HG02884 (cell line): ENCODE measurements at regions not wholly inside any gene's neighbourhood (a gene's known extent, or its start where the extent isn't known, plus 50 kb on each side); places are given as distances from the start of the nearest gene placed in this dataset.
"Not testable (repeated sequence)": the region's sequence is repeated elsewhere in the genome, so short reads cannot be mapped to it uniquely, and the experiment has no call there.

Source experiments
- ATAC-seq: cut with Tn5 transposase; IDR thresholded peaks from one replicate; pipeline ENCODE4 v1.9.1; 2021; ENCODE audit warnings: mild to moderate bottlenecking, moderate library complexity; ENCODE audit not compliant: unreplicated experiment

DNA sequence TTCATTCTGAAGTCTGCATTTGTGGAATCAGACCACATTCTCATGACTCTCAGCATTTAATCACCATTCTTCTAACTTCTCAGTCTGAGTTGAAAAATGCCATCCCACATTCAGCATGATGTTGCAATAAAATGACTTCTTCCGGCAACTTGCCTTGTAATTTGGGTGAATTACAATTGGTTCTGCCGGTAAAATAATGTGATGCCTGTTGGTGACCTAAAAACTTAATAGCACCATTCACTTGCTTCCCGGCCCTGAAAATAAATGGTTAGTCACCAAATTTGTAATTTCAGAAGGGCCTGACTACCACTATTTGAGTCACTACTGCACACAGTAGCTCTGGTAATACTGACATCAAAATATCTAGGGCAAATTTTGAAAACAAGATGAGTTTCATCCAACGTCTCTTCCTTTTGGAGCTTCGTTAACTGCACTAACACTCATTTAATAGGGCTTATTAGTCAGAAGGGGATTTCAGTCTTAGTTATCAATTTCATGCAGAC is 637.1 kb upstream of the CHAC2 start:
- ATAC-seq: peak; percentile 53

DNA sequence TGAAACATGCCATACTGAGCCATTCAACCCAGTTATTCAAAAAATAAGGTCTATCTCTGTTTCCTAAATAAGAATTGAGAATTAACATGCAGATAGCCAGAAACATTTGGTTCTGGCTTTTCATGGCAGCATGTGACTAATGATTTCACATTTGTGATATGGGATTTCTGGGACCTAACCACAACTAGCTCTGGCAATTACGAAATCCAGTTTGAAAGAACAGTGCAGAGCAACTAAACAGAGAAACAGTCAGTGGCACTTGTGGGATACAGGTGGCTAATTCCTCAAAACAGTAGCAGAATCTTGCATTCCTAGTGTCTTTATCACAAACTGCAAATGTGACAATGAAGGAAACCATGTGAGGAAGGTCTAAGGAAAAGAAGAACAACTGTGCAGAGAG is 637.8 kb upstream of the CHAC2 start:
- ATAC-seq: no peak

DNA sequence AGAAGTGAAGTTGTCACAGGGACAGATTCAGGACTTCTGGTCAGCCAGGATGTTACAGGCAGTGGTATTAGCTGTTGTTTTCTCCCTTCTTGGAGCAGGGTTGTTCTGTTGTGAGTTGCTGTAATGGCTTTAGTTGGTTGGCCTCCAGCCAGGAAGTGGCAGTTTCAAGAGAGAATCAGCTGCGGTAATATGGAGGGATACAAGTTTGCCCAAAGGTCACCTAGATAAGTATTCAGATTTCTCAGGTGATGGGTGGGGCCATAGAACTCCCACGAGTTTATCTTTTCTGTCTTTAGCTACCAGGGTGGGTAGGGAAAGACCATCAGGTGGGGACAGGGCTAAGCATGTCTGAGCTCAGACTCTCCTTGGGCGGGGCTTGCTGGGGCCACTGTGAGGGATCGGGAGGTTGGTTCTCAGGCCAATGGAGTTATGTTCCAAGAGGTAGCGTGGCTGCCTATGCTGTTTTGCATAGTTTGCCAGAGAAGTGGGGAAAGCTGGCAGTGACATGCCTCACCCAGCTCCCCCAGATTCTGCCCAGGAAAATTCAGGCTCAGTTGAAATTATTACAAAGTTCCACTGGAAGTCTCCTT is 640.4 kb upstream of the CHAC2 start:
- ATAC-seq: no peak

DNA sequence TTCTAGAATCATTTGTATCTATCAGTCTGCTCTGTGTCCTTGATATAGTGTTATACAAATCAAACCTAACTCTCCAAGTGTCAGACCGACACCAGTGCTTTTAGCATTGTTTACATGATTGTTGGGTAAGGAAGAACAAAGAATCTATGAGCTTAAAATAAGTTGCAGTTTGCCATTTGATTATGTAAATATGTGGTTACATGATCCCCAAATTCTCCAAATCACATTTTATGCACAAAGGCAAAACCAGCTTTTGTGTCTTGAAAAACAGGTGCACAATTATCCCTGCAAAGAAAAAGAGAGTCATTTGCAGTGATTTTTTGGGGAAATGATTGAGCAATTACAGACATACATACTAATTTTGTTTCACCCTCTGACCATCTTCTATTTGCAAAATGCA is 652.6 kb upstream of the CHAC2 start:
- no peak for ATAC-seq

DNA sequence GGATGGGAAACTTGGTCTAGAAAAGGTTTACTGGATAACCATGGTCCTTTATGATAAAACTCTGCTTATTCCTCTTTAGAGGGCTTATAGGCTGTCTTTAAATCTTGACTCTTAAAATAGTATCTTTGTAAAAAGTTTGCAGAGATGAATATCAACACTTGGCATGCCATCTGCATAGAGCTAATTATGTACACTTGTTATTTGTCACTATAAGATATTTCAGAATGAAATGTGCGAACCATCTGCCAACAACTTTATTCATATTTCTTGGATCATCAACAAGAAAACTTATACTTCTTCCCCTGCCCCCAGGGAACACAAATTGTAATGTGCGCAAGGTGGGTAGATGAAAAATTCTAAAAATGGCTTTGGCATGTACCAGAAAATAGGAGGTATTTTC is 653.0 kb upstream of the CHAC2 start:
- no peak for ATAC-seq

DNA sequence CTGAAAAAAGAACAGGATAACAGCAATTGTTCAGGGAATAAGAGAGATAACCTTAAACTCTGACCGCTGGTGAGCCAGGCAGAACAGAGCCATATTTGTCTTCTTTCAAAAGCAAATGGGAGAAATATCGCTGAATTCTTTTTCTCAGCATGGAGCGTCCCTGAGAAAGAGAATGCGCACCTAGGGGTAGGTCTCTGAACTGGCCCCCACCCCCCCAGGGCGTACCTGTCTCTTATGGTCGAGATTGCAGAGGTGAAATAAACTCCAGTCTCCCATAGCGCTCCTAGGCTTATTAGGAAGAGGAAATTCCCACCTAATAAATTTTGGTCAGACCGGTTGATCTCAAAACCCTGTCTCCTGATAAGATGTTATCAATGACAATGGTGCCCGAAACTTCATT is 655.2 kb upstream of the CHAC2 start:
- ATAC-seq: not testable (repeated sequence)

DNA sequence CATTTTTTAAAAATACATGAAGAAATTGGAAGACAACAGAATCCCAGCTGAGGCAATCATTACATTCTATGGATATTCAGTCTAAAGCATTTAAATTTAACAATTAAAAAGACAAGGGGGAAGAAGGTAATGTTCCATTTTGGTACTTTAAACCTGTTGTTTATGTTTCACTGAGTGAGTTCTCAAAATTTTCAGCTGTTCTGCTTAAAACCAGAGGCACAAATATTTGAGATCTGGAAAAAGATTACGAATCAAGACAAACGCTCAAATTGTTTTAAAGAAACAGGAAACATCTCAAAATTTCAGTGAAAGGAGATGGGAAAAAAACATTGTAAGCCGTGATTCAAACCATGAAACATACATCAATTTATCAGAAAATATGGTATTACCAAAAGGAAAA is 656.2 kb upstream of the CHAC2 start:
- no peak for ATAC-seq

DNA sequence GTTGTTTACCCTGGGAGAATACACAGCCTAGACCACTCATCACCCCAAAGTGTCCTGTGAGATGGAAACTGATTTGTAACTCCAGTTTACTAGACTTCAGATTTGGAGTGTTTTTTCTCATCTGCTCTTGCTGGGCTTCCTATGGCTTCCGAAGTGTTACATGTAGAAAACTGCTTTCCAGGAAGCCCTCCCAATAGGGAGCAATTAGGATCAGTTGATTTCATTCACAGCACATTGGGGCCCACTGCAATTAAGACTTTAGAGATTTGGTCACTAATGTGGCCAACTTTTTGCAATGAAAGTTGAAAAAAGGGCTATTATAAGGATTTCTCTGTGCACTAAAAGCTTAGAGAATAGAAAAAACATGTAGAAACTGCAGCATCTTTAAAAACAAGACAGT is 656.6 kb upstream of the CHAC2 start:
- no peak for ATAC-seq

DNA sequence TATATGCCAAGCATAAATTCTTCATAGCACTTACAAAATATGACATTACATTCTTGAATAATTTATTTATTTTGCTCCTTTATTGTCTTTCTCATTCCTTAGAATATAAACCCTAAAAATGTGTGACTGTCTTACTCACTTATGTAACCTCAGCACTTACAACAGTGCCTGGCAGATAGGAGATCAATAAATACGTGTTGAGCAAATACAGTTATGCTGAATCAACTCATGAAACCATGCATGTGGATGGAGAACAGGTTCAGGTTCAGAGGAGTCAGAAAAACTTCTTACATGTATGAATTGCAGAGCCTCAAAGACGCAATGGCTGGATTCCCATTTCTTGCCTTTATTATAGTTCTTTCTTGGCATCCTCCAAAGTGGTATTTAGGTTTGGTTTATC is 659.4 kb upstream of the CHAC2 start:
- ATAC-seq: no peak

DNA sequence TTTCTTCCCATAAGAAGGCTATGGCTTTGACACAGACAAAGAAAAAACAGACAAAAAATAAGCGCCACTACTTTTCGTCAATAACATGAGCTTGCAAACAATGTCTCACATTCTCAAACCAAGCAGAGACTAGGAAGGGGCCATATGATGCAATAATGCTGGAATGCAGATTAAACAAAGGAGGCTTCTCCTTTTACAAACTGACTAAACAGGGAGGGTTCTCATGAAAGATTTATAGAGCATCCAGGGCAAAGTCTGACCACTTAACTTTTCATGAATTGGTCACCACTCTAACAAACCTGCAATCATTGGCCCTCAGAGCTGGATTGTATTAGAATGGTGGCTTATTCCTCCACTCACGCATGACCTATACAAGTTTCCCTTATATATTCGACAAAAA is 663.3 kb upstream of the CHAC2 start:
- no peak for ATAC-seq

DNA sequence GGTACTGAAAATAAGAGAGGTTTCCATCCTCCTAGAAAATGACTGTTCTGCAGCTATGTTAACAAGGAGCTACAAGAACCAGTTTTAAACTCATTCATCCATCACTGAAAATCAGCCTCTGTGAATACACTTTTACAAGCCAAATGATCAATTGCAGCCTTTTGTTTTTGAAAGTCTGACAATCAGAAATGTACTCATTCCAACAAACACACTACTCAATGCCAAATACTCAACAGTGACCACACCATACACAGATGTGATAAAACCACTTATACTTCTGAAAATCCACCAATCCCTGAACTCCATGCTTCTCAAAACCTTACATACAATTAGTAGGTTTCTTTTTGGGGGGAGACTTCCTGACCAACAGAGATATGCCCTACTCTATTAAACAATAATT is 663.9 kb upstream of the CHAC2 start:
- ATAC-seq: no peak

DNA sequence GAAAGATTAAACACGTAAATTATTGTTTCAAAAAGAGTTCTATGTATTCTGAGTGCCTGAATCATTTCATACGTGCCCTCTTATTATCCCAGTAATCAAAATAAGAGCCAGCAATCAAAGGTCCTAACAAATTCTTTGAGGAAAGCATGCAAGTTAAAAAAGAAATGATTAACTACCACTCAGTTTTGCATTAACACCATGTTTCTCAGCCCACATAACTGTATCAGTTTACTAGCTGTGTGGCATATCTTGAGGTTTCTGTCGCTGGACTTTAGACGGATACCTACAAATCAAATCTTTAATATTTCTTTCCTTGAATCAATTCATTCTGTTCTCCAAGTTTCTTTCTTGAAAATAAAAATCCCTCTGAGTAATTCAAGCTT is 668.9 kb upstream of the CHAC2 start:
- ATAC-seq: no peak

DNA sequence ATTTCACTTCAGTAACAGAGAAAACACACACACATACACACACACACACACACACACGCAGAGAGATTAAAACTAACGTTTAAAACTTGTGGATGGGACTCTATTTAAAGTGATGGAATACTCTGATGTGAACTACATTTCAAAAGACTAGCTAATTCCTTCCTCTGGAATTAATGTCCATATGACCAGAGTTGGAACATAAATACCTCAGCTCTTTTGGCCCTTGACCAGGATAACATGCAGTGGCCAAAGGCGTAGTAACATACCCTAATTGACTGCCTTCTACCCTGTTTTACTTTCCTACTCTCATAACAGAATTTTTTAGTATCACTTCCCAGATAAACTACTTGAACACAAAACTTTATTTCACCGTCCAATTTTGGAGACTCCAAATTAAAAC is 671.3 kb upstream of the CHAC2 start:
- ATAC-seq: no peak

DNA sequence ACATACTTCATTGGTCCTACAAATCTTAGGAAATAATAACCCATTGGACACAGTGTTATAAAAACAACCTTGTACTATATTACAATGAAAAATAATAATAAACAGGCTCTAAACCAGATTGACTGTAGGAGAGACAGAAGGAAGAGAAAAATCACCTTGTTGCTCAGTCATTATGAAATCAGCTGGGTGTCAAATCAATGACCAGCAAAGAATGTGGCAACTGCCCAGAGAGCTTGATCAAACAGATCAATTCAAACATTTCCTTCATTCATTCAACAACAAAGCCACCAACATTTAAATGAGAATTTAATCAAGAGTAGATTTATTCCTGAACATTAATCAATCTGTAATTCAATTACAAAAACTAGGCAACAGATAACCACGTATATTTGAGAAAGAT is 671.9 kb upstream of the CHAC2 start:
- ATAC-seq: no peak

DNA sequence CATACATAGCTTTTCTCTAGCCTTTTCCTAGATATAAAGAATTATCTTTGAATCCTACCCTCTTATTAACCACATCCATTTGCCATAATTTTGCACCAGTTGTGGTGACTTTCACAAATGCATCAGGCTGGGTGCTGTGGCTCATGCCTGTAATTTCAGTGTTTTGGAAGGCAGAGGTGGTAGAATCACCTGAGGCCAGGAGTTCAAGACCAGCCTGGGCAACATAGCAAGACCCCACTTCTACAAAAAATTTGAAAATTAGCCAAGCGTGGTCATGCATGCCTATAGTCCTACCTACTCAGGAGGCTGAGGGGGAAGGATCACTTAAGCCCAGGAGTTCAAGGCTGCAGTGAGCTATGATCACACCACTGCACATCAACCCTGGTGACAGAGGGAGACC is 672.4 kb upstream of the CHAC2 start:
- ATAC-seq: no peak

DNA sequence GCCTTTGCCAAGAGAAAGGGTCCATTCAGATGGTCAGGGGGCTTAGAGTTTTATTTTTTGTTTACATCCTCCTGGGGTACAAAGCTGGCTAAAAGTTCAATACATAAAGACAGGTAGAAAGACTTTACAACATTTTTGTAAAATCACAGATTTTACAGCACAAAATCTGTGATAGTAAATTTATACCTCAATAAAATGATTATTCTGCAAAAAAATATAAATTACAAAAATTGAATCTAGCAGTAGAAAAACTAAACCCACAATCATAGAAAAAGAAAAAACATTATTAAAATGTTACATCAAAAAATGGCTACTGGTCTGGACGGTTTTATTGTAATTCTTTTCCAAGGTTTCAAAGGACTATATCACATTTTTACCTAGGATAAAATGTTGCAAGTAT is 674.2 kb upstream of the CHAC2 start:
- no peak for ATAC-seq

DNA sequence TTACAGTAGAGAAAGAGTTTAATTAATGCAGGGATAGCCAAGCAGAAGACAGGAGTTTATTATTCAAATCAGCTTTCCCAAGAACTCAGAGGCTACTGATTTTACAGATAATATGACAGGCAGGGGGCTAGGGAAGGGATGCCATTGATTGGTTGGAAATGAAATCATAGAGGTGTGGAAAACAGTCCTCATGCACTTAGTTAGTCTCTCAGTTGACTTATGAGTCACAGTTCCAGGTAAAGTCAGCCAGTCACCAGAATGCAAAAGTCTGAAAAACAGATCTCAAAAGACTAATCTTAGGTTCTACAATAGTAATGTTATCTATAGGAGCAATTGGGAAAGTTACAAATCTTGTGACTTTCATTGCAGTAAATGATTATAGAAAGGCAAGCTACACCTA is 676.4 kb upstream of the CHAC2 start:
- ATAC-seq: no peak

DNA sequence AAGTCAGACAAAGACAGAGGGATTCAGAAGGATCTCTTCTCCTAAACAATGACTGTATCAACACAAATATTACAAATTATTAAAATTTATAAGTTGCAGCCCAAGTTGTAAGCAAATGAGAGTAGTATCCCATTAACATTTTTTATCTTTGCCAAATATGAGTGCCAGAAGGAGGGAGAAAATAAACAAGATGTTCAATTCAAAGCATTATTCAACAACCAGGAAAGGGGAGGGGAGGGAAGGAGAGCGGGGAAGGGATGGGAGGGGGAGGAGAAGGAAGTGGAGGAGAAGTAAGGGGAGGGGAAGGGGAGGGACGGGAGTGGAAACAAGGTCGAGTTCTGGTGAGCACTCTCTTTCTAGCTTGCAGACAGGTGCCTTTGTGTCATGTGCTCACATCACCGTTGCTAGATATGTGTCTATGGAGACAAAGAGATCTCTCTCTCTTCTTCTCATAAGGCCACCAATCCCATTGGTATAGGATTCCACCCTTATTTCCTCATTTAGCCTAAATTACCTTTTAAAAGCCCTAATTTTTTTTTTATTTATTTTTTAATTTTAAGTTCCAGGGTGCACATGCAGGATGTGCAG is 679.6 kb upstream of the CHAC2 start:
- no peak for ATAC-seq

DNA sequence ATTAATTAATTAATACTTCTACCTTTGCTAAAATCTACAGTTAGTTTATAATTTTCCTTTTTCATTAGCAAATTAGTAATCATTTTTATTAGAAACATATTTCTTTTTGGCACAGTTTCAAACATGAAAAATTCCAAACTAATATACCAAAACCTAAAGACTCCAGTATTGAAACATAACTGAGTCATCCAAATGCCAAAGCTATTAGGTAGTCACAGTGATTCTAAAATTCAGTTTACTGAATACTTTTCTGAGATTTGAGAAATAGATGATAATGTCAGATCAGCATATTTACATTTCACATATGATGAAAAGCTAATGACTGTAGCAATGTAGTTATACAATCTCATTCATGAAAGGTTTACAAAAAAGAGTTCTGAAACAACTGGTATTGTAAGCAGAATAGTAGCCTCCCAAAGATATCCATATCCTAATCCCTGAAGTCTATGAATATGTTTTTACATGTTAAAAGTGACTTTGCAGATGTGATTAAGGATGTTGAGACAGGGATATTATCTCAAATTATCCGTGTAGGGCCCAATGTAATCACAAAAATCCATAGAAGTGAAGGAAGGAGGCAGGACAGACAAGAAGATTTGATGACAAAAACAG is 680.2 kb upstream of the CHAC2 start:
- no peak for ATAC-seq

DNA sequence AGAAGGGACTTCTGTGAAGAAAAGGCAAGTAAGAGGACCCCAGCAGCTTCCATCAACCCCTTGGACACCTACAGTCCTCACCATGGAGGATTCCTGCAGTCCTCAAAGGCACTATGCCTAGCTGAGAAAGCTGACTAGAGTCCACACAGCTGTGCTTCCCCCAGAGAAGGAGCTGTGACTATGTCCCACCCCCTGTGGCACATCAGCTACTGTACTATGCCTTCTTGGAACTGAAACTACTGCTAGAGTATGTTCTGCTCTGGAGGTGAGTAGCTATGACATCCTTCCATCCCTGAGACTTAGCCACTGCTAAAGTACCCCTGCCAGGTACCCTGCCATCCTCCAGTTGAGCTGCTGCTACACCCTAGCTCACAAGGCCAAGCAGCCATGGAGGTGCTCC is 690.2 kb upstream of the CHAC2 start:
- ATAC-seq: no peak

DNA sequence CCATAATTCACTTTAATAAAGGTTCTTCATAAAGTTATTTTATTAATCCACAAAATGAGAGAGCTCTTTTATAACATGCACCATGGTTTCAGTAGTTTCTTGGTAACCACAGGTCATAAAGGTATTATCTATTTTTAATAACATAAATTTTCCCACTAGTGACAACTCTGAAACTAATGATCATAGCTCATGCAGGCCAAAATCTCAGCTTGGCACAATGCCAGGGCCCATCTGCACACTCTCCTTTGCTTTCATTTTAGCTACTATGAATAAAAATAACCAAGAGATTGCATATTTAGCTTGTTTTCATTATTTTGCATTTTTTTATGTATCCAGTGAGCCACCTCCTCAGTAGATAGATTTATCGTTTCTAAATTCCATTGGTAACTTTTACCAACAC is 691.8 kb upstream of the CHAC2 start:
- ATAC-seq: no peak

DNA sequence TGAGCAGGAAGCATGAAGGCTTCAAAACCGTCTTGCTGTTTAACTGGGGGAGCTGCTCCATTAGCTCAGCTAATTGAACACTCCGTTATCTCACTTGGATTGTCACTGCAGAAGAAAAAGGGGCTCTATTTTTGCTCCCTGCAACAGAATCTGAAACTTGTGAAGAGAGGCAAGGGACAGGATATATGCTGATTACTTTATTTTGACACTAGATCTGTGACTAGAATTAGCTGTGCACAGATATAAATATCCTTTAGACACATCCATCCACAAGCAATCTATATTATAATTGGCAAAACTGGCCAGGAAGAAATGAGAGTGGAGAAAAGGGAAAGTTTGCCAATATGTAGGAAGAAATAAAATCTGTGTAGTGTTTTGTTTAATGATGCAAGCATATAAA is 700.1 kb upstream of the CHAC2 start:
- ATAC-seq: no peak

DNA sequence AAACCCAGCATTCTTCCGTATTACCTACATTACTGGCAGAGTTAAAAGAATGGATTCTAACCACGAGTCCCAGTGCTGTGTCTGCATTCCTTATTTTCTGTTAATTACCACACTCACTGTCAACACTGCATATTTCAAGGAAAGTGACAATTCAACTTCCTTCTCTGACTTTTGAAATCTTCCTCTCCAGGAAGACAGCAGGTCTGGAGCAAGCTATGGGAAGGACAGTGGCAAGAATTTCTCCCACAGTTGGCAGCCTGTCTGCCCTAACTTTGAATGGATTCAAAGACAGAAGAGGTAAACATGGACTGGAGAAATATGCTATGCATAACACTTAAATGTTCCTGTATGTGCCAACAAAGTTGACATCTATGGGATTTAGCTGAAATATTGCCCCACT is 700.5 kb upstream of the CHAC2 start:
- ATAC-seq: no peak
